ENCODE measurements at regions not wholly inside any gene's neighbourhood (a gene's known extent, or its start where the extent isn't known, plus 50 kb on each side); places are given as distances from the start of the nearest gene placed in this dataset.

- no peak overlapping the region for H3K4me3 ChIP-seq (ENCODE audit: low read length)
- ATAC-seq (ENCODE audit: poor library complexity) (no peak), DNase-seq (no peak)
- no peaks in the 10 kb centered on the region for H3K27me3 ChIP-seq (ENCODE audit: control insufficient read depth in 1 of 2, insufficient read depth in 2 of 2, low read length in 2 of 2)
- no peaks in the 10 kb centered on the region for H3K27me3 Mint-ChIP-seq
- intact Hi-C loops (cut with DNase I, micrococcal nuclease), result loop anchor here in 1 of 2 experiments (10.0 kb wide), 1 partner anchor 61 kb away; no protein-coding TSS in a partner anchor
- H3K4me3 Mint-ChIP-seq, result no peak overlapping the region
- no peak overlapping the region for H3K27ac ChIP-seq (ENCODE audit: low read depth in 1 of 2, low read length in 2 of 2)
- POLR2A ChIA-PET, result no interaction called here
- H3K36me3 Mint-ChIP-seq (ENCODE audit: low read depth), result no peaks in the 10 kb centered on the region
- H3K9me3 Mint-ChIP-seq, result peaks cover 3% of the 10 kb centered on the region
- no peaks in the 10 kb centered on the region for H3K4me1 ChIP-seq (ENCODE audit: insufficient read depth, low read length)
- H3K27ac Mint-ChIP-seq, result no peak overlapping the region
- no peaks in the 10 kb centered on the region for H3K4me1 Mint-ChIP-seq (ENCODE audit: low read depth)
- no peaks in the 10 kb centered on the region for H3K36me3 ChIP-seq (ENCODE audit: insufficient read depth, low read length)
- TF ChIP-seq, protein P1, sequence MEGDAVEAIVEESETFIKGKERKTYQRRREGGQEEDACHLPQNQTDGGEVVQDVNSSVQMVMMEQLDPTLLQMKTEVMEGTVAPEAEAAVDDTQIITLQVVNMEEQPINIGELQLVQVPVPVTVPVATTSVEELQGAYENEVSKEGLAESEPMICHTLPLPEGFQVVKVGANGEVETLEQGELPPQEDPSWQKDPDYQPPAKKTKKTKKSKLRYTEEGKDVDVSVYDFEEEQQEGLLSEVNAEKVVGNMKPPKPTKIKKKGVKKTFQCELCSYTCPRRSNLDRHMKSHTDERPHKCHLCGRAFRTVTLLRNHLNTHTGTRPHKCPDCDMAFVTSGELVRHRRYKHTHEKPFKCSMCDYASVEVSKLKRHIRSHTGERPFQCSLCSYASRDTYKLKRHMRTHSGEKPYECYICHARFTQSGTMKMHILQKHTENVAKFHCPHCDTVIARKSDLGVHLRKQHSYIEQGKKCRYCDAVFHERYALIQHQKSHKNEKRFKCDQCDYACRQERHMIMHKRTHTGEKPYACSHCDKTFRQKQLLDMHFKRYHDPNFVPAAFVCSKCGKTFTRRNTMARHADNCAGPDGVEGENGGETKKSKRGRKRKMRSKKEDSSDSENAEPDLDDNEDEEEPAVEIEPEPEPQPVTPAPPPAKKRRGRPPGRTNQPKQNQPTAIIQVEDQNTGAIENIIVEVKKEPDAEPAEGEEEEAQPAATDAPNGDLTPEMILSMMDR (IDR thresholded peaks at IDR 0.05), result no peak
- peaks cover 0 to 3% of the 10 kb centered on the region in 2 experiments for H3K9me3 ChIP-seq (ENCODE audit: control insufficient read depth in 1 of 2, insufficient read depth in 1 of 2, low read length in 2 of 2)
- CTCF ChIA-PET, result no interaction called here
Observed at GRCh38 chr1:95653618-95654017, 419.6 kb downstream of the RWDD3 start.

GRCh38 chr1:95655321-95656020, 421.5 kb downstream of the RWDD3 start:
- H3K27ac Mint-ChIP-seq, result no peak overlapping the region
- no peaks in the 10 kb centered on the region for H3K36me3 Mint-ChIP-seq (ENCODE audit: low read depth)
- no peak for ATAC-seq (ENCODE audit: poor library complexity)

DNA sequence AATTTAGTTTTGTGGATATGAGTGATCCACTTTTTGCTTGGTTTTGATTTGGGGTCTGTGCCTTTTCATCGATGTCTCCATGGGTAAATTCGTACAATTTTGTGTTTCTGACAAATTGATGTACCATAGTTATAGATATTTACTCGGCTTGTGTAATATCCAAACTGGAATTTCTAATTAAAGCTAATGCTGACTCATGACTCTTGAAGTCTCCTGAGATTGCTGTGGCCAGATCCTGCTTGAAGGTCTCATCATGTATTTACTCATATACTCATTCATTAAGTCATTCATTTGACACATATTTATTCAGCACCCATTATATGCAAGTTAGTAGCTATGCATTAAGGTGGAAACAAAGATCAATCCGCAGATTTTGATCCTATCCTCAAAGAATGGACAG, 423.2 kb downstream of the RWDD3 start:
- ChIA-PET CTCF (no interaction called here), POLR2A (no interaction called here)
- Histone ChIP-seq H3K4me1 (ENCODE audit: insufficient read depth, low read length) (no peaks in the 10 kb centered on the region), H3K4me3 (ENCODE audit: low read length) (no peak overlapping the region), H3K9me3 (ENCODE audit: control insufficient read depth in 1 of 2, insufficient read depth in 1 of 2, low read length in 2 of 2) (peaks cover 0 to 6% of the 10 kb centered on the region in 2 experiments), H3K27ac (ENCODE audit: low read depth in 1 of 2, low read length in 2 of 2) (no peak overlapping the region), H3K27me3 (ENCODE audit: control insufficient read depth in 1 of 2, insufficient read depth in 2 of 2, low read length in 2 of 2) (no peaks in the 10 kb centered on the region), H3K36me3 (ENCODE audit: insufficient read depth, low read length) (no peaks in the 10 kb centered on the region)
- TF ChIP-seq, protein P1 (IDR thresholded peaks at IDR 0.05), result no peak
- H3K36me3 Mint-ChIP-seq (ENCODE audit: low read depth), result no peaks in the 10 kb centered on the region
- no peak for DNase-seq
- no peak overlapping the region for H3K27ac Mint-ChIP-seq
- no peak overlapping the region for H3K4me3 Mint-ChIP-seq
- no peaks in the 10 kb centered on the region for H3K4me1 Mint-ChIP-seq (ENCODE audit: low read depth)
- peaks cover 5% of the 10 kb centered on the region for H3K9me3 Mint-ChIP-seq
- intact Hi-C loops (cut with DNase I, micrococcal nuclease), result loop anchor here in 1 of 2 experiments (10.0 kb wide), 1 partner anchor 58 kb away; no protein-coding TSS in a partner anchor
- no peaks in the 10 kb centered on the region for H3K27me3 Mint-ChIP-seq
- no peak for ATAC-seq (ENCODE audit: poor library complexity)

More at GRCh38 chr1:95655321-95656020, 421.5 kb downstream of the RWDD3 start:
- ChIA-PET CTCF (no interaction called here), POLR2A (no interaction called here)
- Mint-ChIP-seq H3K9me3 (peaks cover 8% of the 10 kb centered on the region), H3K4me3 (no peak overlapping the region), H3K4me1 (ENCODE audit: low read depth) (no peaks in the 10 kb centered on the region), H3K27me3 (no peaks in the 10 kb centered on the region)
- TF ChIP-seq, protein P1 (IDR thresholded peaks at IDR 0.05), result no peak
- Histone ChIP-seq H3K27me3 (ENCODE audit: control insufficient read depth in 1 of 2, insufficient read depth in 2 of 2, low read length in 2 of 2) (no peaks in the 10 kb centered on the region), H3K9me3 (ENCODE audit: control insufficient read depth in 1 of 2, insufficient read depth in 1 of 2, low read length in 2 of 2) (no peaks in the 10 kb centered on the region), H3K4me1 (ENCODE audit: insufficient read depth, low read length) (no peaks in the 10 kb centered on the region), H3K4me3 (ENCODE audit: low read length) (no peak overlapping the region), H3K27ac (ENCODE audit: low read depth in 1 of 2, low read length in 2 of 2) (no peak overlapping the region), H3K36me3 (ENCODE audit: insufficient read depth, low read length) (no peaks in the 10 kb centered on the region)
- intact Hi-C loops (cut with DNase I, micrococcal nuclease), result loop anchor here in 1 of 2 experiments (10.0 kb wide), 1 partner anchor 59 kb away; no protein-coding TSS in a partner anchor
- no peak for DNase-seq
